HG02571 (cell line): ENCODE measurements at regions not wholly inside any gene's neighbourhood (a gene's known extent, or its start where the extent isn't known, plus 50 kb on each side); places are given as distances from the start of the nearest gene placed in this dataset.

Experiments used
- ATAC-seq: cut with Tn5 transposase; IDR thresholded peaks from one replicate; pipeline ENCODE4 v1.9.1; 2021; ENCODE audit warnings: mild to moderate bottlenecking, moderate library complexity; ENCODE audit not compliant: unreplicated experiment

GRCh38 chr17:15177343-15177742 lies 87.8 kb downstream of the PMP22 start:
- ATAC-seq, result no peak

GRCh38 chr17:15175356-15175755 lies 89.8 kb downstream of the PMP22 start:
- no peak for ATAC-seq

- ATAC-seq, result no peak
Observed at GRCh38 chr17:15171167-15172047, 93.7 kb downstream of the PMP22 start.

DNA sequence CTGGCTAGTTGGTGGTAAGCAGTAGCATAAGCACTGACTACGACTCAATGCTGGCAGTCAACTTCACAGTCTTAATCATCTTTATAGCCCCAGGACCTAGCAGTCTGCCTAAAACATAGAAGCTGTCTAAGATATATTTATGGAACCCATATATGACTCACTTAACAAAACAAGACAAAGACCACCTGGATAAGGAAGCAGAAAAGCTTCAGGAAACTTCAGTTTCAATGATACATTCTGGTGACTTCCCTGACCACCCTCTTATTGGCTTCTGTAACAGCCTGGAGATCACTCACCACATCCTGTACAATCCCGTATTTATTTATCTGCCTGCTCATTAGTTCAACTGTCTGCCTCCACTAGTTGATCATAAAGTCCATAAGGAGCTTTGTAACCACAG lies 95.5 kb downstream of the PMP22 start:
- no peak for ATAC-seq

DNA sequence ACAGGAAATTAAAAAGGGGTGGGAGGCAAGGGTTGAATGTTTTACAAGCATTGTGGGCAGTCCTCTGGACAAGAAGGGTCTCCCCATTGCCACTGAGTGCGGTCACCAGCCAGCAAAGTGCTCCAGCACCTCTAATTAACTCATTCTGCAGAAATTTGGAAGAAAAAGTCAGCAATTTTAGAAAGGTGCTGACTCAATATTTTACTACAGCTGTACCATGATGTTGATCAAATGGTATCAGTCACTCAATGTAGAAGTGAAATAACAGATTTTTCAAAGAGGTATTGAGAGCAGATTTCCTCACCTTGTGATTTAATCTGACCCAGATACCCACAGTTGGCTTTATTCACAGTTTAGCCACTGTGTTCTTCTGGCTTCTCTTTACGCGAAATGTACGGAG lies 96.7 kb downstream of the PMP22 start:
- no peak for ATAC-seq

DNA sequence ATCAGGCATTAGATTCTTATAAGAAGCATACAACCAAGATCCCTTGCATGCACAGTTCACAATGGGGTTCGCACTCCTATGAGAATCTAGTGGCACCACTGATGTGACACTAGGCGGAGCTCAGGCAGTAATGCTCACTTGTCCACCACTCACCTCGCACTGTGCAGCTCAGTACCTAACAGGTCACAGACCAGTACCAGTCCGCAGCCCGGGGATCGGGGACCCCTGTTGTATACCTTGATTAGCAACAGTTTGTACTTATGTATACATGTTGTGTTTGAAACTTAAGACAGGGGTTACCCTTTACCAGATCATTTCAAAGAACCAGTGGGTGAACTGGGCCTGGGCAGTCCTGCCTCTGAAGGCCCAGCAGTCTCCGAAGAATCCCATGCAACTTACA lies 103.7 kb downstream of the PMP22 start:
- no peak for ATAC-seq

DNA sequence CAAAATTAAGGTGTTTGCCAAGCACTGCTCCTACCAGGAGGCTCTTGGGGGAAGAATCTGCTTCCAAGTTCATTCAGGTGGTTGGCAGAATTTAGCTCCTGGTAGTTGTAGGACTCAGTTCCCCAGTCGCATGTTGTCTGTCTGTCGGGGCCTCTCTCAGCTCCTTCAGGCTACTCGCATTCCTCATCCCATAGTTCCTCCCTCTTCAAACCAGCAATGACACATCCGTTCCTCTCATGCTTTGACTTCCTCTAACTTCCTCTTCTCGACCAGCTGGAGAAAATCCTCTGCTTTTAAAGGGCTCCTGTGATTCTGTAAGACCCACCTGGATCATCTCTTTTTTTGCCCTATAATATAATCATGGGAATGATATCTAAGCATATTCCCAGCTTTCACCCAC lies 108.1 kb downstream of the PMP22 start:
- ATAC-seq, result no peak

GRCh38 chr17:15154618-15155017 lies 110.5 kb downstream of the PMP22 start:
- ATAC-seq, result no peak

DNA sequence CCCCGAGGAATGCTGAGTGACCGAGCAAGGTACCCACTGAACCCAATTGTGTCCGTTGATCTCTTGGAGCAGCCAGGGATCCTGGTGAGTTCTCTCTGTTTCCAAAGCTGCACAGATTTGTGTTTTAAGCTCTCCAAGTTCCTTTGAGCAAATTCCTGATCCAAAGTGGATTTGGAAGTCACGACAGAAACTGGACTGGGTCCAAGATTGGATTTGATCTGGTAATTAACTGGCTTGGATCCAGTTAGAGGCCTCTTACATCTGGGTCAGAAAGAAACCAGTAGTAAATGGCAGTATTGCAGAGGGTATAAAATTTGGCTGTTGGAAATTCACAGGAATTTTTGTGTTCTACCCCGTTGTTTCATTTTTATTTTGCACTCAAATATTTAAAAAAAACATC lies 119.5 kb downstream of the PMP22 start:
- ATAC-seq, result no peak

DNA sequence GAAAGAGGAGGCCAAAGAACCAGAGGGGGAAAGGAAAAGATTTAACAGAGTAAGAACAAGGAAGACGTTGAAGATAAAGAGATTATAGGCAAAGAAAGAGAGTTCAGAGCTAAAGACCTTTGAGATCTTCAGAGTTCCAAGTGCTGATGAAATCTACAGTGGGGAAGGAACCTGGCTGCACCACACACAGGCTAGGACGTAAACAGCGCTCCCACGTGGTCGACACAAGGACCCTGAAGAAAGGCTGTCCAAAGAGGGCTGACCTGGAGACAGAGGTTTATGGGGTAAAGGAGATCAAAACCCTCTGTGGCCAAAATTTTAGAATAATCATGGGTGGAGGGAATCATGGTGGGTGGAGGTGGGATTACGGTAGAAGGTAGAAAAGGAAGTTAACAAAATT lies 121.6 kb downstream of the PMP22 start:
- ATAC-seq, result no peak

GRCh38 chr17:15134363-15134762 lies 130.8 kb downstream of the PMP22 start:
- ATAC-seq, result no peak

GRCh38 chr17:15133826-15134225 lies 131.3 kb downstream of the PMP22 start:
- no peak for ATAC-seq

GRCh38 chr17:15133143-15133542 lies 132.0 kb downstream of the PMP22 start:
- ATAC-seq, result no peak

GRCh38 chr17:15130426-15130825 lies 134.7 kb downstream of the PMP22 start:
- ATAC-seq, result no peak

DNA sequence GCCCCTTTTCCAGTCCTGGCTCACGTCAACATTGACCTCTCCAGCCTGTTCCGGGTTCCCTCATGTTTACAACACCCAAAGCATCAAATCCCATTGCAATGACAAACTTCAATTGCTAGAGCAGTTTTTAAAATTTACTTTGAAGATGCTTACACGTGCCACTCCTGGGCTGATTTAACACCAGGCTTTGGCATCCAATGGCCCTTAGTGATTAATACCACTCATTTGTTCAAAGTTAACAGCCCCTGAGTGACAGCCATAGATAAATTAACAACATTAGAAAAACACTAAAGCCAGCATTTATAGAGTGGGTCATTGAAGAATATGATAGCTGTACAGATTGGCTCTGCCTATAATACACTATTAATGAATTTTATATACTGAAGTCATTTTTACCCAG lies 135.1 kb downstream of the PMP22 start:
- no peak for ATAC-seq

GRCh38 chr17:15124746-15125145 lies 140.4 kb downstream of the PMP22 start:
- no peak for ATAC-seq

DNA sequence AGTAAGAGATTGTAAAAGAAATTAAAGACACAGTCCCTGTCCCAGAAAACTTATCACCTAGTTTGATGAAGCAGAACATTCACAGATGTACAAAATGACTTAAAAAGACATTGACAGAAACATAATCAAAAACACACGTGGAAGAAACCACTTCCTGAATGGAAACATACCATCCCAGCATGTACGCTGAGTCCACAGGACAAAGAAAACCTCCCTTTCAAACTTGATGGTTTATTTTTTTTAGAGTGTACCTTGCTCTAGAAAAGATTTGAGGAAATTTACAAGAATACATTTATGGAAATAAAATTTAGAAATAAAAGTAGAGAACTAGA lies 140.9 kb downstream of the PMP22 start:
- no peak for ATAC-seq

- ATAC-seq, result no peak
Observed at GRCh38 chr17:15123593-15124263, 141.4 kb downstream of the PMP22 start.

DNA sequence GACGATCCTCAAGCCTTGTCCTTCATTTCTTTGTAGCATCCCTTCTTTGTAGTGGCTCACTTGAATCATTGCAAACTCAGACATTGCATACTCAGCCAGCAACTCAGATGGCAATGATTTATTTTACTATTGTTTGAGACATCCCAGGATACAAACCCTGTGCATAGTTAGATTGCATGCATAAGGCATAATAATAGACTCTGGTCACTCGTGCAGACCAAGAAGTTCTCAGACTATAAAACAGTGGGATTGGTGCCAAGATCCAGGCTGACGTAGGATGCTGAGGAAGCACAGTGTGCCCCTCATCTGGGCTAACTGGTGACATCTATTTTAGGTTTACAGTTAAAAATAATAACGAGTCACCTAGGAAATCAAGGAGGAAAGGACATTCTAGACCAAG lies 142.3 kb downstream of the PMP22 start:
- no peak for ATAC-seq

- no peak for ATAC-seq
Observed at GRCh38 chr17:15121426-15121825, 143.7 kb downstream of the PMP22 start.

DNA sequence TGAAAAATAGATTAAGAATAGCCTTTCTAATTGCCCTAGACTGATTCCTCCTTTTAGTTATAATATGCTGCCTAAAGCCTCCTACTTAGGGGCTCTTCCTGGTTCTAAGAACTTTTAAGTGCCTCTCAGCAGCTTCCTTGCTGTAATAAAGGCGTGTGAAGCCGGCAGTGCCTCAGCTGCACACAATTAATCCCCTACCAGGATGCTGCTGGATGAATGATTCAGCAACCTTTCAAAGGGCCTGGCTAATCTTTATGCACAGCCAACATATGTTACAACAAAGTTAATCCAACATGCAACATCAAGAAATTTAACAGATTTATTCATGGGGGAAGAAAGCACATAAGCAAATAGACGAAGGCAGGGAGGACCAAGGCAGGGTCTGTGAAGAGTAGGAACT lies 145.2 kb downstream of the PMP22 start:
- ATAC-seq, result no peak

DNA sequence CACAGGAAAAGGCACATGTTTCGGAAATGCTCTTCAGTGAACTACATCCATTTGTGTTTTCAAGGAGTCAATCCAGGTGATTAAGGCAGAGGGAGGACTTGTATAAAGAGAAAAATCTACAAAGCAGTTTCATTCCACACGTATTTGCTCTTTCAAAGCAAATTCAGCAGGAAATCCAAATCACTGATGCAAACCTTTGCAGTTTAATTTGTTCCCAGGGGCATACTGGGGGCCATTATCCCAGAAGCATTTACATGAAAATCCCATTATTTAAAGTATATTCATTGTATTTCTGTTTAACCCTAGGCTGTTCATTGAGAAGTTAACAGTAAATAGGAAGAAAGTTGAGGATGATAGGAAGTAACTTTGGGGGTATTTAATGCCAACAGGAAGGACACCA lies 147.9 kb downstream of the PMP22 start:
- ATAC-seq, result no peak
